ENCODE measurements at regions not wholly inside any gene's neighbourhood (a gene's known extent, or its start where the extent isn't known, plus 50 kb on each side); places are given as distances from the start of the nearest gene placed in this dataset.
"Not testable (repeated sequence)": the region's sequence is repeated elsewhere in the genome, so short reads cannot be mapped to it uniquely, and the experiment has no call there.

DNA sequence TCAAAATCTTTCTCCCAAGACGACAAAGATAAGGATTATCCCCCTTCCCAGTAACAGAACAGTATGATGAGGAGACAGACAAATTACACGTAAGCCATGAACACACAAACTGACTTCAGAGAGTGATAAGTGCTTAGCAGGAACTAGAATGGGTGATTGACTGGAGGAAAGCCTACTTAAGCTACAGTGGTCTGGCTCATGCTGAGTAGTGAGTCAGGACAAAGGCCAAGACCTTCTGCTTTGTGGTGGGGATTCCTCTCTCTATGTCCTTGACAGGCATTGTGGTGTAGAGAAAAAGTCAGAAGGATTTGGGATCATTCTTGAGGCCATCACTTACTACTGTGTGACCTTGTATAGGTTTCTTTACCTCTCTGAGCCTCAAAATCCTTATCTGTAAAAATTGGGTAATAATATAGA, 381.9 kb upstream of the CCL2 start:
- TF ChIP-seq, protein P1, sequence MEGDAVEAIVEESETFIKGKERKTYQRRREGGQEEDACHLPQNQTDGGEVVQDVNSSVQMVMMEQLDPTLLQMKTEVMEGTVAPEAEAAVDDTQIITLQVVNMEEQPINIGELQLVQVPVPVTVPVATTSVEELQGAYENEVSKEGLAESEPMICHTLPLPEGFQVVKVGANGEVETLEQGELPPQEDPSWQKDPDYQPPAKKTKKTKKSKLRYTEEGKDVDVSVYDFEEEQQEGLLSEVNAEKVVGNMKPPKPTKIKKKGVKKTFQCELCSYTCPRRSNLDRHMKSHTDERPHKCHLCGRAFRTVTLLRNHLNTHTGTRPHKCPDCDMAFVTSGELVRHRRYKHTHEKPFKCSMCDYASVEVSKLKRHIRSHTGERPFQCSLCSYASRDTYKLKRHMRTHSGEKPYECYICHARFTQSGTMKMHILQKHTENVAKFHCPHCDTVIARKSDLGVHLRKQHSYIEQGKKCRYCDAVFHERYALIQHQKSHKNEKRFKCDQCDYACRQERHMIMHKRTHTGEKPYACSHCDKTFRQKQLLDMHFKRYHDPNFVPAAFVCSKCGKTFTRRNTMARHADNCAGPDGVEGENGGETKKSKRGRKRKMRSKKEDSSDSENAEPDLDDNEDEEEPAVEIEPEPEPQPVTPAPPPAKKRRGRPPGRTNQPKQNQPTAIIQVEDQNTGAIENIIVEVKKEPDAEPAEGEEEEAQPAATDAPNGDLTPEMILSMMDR (IDR thresholded peaks at IDR 0.05), result no peak
- no peaks in the 10 kb centered on the region; the same call in 1 of the 2 replicates for H3K36me3 Mint-ChIP-seq (ENCODE audit: low read depth)
- H3K27me3 Mint-ChIP-seq (ENCODE audit: insufficient read depth), result no peaks in the 10 kb centered on the region; the same call in 1 of the 2 replicates
- no peak overlapping the region for H3K27ac Mint-ChIP-seq
- DNase-seq, result no peak
- no peaks in the 10 kb centered on the region for H3K4me1 Mint-ChIP-seq (ENCODE audit: low read depth)
- no peak overlapping the region for H3K4me3 Mint-ChIP-seq
- H3K9me3 Mint-ChIP-seq, result peaks cover 47% of the 10 kb centered on the region

DNA sequence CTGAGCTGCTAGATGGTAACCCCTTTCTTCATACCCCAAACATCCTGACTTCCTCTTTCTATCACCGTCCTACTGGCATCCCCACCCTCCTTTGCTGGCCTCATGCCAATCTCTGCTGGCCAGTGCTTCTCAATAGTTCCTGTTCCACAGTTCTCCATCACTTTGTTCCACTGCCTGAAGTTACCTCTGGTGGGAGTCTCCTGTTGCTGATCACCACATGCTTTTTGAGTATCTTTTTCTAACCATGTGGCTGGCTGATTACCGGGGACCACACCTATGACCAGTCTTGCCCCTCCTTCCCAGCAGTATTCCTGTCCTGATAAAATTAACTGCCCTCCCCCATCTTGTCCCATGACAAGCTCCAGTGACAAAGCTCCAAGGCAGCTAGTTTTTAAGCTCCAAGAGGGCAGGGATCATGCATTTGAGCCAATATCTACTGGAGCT, 380.4 kb upstream of the CCL2 start:
- Mint-ChIP-seq H3K27ac (no peak overlapping the region), H3K36me3 (ENCODE audit: low read depth) (no peaks in the 10 kb centered on the region; the same call in 1 of the 2 replicates), H3K4me3 (no peak overlapping the region), H3K4me1 (ENCODE audit: low read depth) (no peaks in the 10 kb centered on the region), H3K27me3 (ENCODE audit: insufficient read depth) (no peaks in the 10 kb centered on the region; the same call in 1 of the 2 replicates), H3K9me3 (peaks cover 52% of the 10 kb centered on the region)
- TF ChIP-seq, protein P1 (IDR thresholded peaks at IDR 0.05), result no peak
- DNase-seq, result no peak

DNA sequence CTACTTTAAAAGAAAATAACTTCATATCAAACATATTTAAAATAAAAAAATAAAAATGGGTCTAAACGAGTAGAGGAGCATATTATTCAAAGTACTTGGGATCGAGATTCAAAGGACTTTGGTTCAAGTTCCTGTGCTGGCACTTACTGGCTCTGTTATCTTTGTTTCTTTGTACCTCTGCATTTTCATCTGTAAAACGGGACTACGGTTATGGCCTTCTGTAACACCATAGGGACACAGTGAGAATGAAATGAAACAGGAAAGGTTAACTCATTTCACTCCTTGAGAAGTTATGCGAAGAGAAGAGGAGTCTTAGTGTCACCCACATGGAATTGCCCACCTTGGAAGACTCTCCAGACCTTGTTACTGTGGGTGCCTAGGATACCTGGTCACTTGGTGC, 379.1 kb upstream of the CCL2 start:
- Mint-ChIP-seq H3K9me3 (peaks cover 56% of the 10 kb centered on the region), H3K4me1 (ENCODE audit: low read depth) (no peaks in the 10 kb centered on the region), H3K27ac (no peak overlapping the region), H3K27me3 (ENCODE audit: insufficient read depth) (no peaks in the 10 kb centered on the region; the same call in 1 of the 2 replicates), H3K36me3 (ENCODE audit: low read depth) (no peaks in the 10 kb centered on the region; the same call in 1 of the 2 replicates), H3K4me3 (no peak overlapping the region)
- DNase-seq, result no peak
- TF ChIP-seq, protein P1 (IDR thresholded peaks at IDR 0.05), result no peak

DNA sequence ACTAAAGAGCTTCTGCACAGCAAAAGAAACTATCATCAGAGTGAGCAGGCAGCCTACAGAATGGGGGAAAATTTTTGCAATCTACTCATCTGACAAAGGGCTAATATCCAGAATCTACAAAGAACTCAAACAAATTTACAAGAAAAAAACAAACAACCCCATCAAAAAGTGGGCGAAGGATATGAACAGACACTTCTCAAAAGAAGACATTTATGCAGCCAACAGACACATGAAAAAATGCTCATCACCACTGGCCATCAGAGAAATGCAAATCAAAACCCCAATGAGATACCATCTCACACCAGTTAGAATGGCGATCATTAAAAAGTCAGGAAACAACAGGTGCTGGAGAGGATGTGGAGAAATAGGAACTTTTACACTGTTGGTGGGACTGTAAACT, 372.8 kb upstream of the CCL2 start:
- H3K27ac Mint-ChIP-seq; H3K27me3 Mint-ChIP-seq (ENCODE audit: insufficient read depth); DNase-seq; H3K4me1 Mint-ChIP-seq (ENCODE audit: low read depth); H3K4me3 Mint-ChIP-seq; H3K36me3 Mint-ChIP-seq (ENCODE audit: low read depth): not testable (repeated sequence)
- H3K9me3 Mint-ChIP-seq, result peaks cover 37% of the 10 kb centered on the region

DNA sequence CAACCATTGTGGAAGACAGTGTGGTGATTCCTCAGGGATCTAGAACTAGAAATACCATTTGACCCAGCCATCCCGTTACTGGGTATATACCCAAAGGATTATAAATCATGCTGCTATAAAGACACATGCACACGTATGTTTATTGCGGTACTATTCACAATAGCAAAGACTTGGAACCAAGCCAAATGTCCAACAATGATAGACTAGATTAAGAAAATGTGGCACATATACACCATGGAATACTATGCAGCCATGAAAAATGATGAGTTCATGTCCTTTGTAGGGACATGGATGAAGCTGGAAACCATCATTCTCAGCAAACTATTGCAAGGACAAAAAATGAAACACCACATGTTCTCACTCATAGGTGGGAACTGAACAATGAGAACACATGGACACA, 372.4 kb upstream of the CCL2 start:
- not testable (repeated sequence) for H3K27ac Mint-ChIP-seq; DNase-seq; H3K4me1 Mint-ChIP-seq (ENCODE audit: low read depth); H3K27me3 Mint-ChIP-seq (ENCODE audit: insufficient read depth); H3K36me3 Mint-ChIP-seq (ENCODE audit: low read depth); H3K4me3 Mint-ChIP-seq
- peaks cover 41% of the 10 kb centered on the region for H3K9me3 Mint-ChIP-seq

DNA sequence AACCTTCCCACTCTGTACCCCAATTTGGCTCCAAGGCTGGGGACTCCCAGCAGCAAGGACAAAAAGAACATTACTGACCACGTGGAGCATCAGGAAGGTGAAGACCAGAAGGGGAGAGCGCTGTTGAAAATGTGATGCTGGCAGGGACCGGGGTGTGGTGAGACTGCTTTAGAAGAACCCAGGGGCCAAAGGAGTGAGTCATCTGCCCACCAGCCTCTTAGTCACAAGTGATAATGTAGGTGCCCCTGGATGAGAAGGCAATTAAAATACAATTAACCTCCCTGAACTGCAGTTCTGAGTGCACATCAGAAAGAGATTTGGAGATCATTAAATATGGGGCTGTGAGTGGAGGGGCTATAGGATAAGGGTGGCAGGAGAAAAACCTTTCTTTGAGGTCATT, 366.6 kb upstream of the CCL2 start:
- H3K27ac Mint-ChIP-seq, result no peak overlapping the region
- H3K4me1 Mint-ChIP-seq (ENCODE audit: low read depth), result no peaks in the 10 kb centered on the region
- TF ChIP-seq, protein P1 (IDR thresholded peaks at IDR 0.05), result no peak
- no peaks in the 10 kb centered on the region; the same call in 1 of the 2 replicates for H3K27me3 Mint-ChIP-seq (ENCODE audit: insufficient read depth)
- DNase-seq, result no peak
- peaks cover 54% of the 10 kb centered on the region for H3K9me3 Mint-ChIP-seq
- peaks cover 6% of the 10 kb centered on the region; the same call in 1 of the 2 replicates for H3K36me3 Mint-ChIP-seq (ENCODE audit: low read depth)
- no peak overlapping the region for H3K4me3 Mint-ChIP-seq

DNA sequence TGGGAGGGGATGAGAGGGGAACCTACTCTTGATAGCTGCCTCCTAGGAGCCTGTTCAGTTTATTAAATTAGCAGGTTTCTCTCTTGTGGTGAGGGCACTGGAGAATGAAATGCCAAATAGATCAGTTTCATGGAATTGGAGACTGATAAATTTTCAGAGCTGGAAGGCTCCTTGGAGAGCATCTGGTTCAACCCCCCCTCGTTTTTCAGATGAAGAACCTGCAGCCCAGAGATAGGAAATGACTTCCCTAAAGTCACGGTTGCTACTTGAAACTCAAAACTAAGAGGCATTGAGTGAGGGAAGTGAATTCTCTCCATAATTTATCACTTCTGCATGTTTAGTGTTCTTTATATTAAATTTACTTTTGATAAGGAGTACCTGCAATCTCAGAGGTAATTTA, 366.0 kb upstream of the CCL2 start:
- H3K4me1 Mint-ChIP-seq (ENCODE audit: low read depth), result no peaks in the 10 kb centered on the region
- peaks cover 6% of the 10 kb centered on the region; the same call in 1 of the 2 replicates for H3K36me3 Mint-ChIP-seq (ENCODE audit: low read depth)
- H3K9me3 Mint-ChIP-seq, result peaks cover 57% of the 10 kb centered on the region
- no peak overlapping the region for H3K4me3 Mint-ChIP-seq
- TF ChIP-seq, protein P1 (IDR thresholded peaks at IDR 0.05), result no peak
- no peaks in the 10 kb centered on the region; the same call in 1 of the 2 replicates for H3K27me3 Mint-ChIP-seq (ENCODE audit: insufficient read depth)
- H3K27ac Mint-ChIP-seq, result no peak overlapping the region
- DNase-seq, result no peak
